Renal pelvis (tissue), 1 donor: ENCODE measurements at regions not wholly inside any gene's neighbourhood (a gene's known extent, or its start where the extent isn't known, plus 50 kb on each side); places are given as distances from the start of the nearest gene placed in this dataset.

Source experiments
- DNase-seq: peaks from one replicate; pipeline ENCODE4 v3.0.0-alpha.2; 2013

DNA sequence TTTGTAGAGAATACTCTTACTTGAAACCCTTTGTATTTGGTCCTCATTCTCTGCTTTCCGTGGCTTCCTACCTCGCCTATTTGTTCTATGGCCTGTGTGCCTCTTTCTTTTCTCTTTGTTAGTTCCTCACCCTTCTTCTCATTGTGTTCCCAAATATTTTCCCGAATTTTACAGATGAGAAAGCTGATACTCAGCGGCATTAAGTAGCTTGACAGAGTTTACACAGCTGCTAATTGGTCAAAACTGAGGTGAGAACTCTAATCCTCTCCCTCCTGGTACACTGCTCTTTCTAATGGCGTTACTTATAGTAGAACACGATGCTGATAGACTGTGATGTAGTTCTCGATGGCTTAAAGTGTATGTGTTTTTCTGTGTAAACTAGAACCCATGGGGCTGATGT, 80.7 kb upstream of the HDAC9 start:
- DNase-seq = no peak

DNA sequence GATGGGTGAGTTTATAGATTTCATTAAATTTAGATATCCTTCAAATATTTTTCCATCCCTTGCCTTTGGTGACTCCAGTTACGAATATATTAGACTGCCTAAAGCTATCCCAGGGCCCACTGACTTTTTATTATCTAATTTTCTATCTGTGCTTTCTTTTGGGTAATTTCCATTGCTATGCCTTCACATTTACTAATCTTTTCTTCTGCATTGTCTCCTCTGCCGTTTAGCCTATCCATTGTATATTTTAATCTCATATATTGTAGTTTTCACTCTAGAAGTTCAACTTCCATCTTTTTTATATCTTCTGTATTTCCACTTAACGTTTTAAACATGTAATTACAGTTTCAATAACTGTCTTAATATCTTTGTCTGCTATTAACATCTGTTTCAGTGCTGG, 78.6 kb upstream of the HDAC9 start:
- no peak for DNase-seq

DNA sequence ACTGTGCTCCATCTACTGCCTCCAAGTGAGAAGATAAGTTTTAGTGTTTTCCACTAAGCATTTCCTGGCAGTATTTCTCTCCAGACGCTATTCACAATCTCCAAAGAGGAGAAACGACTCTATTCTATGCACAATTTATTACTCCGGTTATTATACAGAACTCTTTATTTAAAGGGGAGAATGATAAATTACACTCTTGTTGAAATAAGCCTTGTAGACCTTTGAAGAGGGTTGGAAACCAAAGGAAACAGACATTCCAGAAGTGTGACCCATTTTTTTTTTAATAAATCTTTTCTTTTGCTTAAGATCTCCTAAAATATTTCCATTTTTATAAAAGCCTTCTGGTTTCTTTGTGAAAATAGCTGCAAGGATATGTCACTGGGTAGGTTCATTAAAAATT, 76.1 kb upstream of the HDAC9 start:
- peak; percentile 47 for DNase-seq

DNA sequence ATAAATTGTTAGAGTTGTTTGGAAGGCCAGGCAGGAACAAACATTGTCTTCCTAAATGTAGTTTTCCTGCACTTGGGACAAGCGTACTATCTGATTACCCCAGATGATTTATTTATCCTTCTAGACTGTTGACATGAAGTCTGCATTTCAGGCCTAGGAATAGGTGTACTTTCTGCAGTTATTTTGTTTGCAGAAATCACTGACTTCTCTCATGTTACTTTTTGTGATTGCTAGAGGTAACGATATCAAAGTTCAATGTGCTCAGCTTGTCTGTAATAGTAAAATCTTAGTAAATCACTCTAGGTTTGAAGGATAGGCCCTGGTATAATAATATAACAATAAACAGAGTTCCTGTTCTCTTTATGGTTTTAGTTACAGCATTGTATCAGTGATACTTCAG, 75.4 kb upstream of the HDAC9 start:
- no peak for DNase-seq

DNA sequence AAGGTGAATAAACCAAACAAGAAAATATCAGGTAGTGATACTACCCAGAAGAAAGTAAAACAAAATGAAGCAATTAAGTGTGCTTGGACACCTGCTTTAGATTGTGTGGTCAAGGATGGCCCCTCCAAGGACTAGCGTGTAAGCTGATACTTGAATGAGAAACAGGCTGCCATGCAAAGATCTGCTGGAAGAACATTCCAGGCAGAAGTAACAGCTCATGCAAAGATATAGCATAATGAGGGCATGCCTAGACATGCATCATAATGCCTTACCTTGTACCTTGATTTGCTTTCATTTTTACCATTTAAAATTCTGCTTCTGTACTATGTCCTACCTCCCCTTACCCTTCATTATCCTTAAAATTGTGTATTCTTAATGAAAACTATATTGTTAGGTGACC, 74.8 kb upstream of the HDAC9 start:
- no peak for DNase-seq

DNA sequence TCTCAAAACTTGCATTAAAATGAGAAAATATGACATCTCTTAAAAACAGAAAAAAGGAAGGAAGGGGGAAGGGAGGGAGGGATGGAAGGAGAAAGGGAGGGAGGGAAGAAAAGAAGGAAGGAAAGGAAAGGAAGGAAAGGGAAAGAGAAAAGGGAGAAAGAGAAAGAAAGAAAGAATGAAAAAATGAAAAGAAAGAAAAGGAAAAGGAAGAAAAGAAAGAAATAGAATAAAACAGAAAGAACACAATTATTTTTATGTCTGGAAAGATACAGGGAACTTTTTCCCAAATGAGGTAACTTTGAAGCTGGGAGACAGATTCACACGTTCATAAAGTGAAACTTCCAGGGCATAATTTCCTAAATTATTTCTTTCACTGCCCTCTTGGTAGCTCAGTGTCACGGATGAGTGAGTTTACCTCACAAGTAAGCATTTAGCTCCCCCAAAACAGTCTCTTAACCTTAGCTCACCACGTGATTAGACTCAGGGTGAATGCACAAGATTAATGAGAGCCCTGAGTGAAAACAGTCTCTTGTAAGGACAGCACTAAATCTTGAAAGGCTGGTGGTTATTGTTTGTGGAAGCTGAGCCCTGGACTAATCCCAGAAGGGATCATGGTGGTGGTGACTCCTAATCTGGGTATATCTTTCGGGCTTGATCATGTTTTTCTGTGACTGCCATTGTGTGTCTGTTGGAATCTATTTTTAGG, 74.1 kb upstream of the HDAC9 start:
- DNase-seq = peak; percentile 53

DNA sequence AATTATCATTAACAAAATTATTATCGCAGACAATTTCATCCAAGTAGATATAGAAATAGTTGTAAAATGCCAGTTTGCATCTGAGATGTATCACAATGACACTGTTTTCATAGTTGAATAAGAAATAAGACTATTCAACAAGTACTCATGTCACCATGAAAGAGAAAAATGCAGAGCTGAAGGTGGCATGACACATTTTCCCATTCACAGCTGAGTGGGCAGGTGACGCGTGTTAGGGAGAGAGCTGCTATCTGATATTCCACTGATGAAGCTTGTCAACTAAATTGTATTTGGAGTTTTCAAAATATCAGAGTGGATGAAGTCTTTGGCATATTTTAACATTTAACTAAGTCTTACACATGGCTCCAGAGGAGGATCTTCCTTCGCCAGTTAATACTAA, 70.3 kb upstream of the HDAC9 start:
- no peak for DNase-seq

DNA sequence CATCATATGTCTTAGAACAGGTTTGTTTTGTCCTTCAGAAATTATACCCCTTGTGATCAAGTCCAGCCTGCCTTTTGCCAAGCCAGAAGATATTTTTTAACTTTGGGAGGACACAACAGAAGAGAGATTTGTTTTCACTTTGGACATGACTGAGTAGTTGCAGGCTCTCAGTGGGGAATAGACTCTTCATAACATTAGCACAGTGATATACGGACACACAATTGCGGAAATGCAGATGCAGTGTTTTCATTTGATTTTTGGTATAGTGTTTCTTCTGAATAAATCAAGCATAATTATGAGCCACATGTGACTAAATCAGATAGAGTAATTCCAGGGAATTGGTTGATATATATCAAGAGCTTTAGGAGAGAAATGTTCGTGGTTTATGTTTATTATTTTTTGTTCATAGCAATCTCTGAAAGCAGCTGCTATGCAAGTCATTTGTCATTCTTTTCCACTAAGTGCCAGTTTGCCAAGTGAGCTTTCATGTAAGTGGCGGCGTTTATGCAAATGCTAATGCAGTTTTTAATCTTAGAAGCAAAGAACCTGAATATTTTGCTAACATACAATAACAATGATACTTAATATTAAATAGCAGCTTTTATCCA, 69.6 kb upstream of the HDAC9 start:
- DNase-seq = no peak

DNA sequence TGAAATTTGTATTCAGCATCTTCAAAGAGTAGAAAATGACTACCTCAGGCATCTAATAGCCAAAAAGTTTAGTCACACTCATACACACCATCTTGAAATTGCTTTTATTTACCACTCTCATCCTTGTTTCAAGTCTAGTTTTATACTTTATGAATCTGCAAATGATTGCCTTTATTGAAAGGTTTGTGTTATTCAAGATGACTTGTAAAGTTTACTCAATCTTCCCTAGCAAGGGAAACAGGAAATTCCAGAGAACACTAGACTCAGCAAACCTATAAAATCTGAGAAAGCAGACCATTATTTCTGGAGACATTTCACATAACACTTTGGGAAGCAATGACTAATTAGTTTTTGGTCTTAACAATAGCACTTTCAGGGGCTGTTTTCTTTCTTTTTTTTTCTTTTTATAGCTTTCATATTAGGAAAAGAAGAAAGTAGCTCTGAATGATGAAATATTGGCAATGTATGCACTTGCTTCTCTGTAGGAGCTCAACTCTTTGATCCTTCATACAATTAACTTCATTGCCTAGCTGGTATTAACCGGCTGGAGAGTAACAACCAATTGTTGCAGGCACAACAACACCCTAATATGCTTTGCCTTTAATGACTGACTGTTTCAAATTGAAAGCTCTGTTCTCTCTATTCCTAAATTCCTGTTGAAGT, 68.9 kb upstream of the HDAC9 start:
- no peak for DNase-seq

DNA sequence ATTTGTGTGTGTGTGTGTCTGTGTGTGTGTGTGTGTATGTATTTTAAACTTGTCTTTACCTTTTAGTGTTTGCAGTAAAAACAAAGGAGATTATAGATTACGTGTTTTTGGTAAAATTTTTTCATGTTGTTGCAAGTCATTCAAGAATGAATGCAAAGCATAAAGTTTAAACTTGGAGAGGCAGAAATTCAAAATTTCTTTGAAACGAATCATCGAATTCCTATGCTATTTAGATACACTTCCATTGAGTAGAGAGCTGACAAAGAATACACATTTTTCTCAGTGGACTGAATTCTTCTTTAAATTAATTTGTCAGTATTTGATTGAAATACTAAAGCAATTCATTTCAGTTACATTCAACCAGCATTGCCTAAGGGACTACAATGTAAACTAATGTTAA, 66.0 kb upstream of the HDAC9 start:
- no peak for DNase-seq

DNA sequence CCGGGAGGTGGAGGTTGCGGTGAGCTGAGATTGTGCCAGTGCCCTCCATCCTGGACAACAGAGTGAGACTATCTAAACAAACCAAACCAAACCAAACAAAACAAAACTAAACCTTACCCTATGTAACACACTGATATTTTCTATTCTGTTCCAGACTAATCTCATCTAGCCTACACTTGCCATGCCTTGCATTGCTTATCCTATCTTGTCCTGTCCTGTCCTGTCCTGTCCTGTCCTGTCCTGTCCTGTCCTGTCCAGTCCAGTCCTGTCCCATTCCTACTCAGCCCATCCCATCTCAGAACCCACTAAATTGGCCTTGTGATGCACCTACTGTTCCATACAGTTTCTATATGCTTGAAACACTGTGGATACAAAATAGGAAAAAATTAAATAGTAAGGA, 64.7 kb upstream of the HDAC9 start:
- no peak for DNase-seq

DNA sequence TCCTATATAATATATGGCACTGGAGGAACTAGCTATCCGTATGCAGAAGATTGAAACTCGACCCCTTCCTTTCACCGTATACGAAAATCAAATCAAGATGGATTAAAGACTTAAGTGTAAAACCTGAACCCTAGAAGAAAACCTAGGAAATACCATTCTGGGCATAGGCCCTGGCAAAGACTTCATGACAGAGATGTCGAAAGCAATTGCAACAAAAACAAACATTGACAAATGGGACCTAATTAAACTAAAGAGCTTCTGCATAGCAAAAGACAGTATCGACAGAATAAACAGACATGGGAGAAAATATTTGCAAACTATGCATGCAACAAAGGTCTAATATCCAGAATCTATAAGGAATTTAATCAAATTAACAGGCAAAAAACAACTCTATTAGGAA, 61.4 kb upstream of the HDAC9 start:
- no peak for DNase-seq

DNA sequence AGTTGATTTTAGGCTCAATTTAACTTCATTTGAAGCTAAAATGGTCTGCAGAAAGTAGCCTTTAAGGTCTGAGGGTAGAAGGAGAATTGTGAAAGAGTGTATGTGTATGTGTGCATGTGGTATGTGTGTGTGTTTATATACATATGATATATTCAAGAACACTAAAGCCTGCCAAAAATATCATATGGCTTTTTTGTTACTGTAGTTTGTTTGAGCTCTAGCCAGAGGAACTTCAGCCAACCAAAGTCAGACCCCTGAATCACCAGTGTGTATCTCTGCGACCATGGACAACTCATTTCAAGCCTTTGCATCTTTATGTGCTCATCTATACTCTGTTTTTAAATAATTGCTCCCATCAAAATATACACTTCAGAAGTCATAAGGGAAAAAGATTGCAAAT, 58.4 kb upstream of the HDAC9 start:
- DNase-seq = no peak

DNA sequence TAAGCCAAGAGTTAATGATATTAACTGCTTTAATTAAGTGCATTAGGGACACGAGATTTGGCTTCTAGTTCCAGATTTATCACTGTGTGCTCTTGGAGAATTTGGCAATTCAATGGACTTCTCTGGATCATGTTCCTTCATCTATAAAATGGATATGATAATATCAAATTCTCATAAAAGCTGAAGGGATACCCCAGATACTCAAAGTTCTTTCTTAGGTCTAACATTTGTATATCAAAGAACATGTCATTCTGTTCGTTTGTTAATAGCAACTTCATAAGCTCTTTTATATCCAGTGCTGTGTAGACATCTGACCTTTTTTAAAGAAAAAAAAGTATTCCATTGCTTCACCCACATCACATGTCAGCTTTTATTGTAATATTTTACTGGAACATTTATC, 54.6 kb upstream of the HDAC9 start:
- no peak for DNase-seq

DNA sequence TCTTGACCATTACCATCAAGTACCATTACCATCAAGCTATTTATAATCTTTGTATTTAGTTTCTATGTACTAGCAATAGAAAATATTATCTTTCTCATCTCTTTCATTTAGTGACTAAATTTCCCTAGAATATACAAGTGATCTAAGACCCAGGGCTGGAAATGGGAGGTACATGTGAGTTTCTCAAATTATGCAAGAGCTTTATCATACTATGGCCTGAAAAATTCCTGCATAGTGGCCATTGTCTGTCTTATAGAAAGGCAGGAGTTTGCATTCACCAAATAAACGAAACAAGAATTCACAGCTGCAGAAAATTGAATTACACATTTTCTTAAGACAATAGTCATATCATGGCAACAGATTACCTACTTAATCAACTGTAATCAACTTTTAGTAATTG, 50.7 kb upstream of the HDAC9 start:
- no peak for DNase-seq

DNA sequence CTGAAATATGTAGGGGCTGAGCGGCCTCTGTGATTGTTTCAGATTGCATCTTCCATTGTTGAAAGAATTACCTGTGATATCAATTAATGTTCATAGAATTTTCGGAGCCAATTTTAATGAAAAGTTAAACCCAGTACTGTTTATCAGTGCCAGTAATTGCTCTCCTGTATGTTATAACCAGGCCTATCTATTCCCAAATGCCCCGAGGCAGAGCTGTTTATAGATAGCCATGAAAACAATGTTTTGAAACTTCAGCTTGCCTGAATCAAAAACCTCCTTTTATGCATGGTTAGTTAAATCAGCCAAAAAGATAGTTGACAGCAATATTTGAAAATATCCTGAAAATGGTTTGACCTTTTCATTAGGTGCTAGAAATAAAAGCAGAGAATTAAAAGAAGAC, 50.1 kb upstream of the HDAC9 start:
- no peak for DNase-seq
